Caco-2 (cell line): ENCODE measurements at regions not wholly inside any gene's neighbourhood (a gene's known extent, or its start where the extent isn't known, plus 50 kb on each side); places are given as distances from the start of the nearest gene placed in this dataset.

Experiments used
- BruUV-seq: library from RNA; stranded (reverse); fragments of 400-500 nt; replicated peaks from 2 replicates; lab custom pipeline; 2021; lab: Mats Ljungman, UMichigan
- CTCF ChIA-PET: fragments of 300-600 bp; sonication (Branson Sonifier 250); formaldehyde crosslinking; loops from one replicate; lab custom pipeline; 2022; ENCODE audit warnings: antibody characterized with exemption; lab: Charles Lee
- POLR2A ChIA-PET: fragments of 300-600 bp; sonication (Branson Sonifier 250); formaldehyde crosslinking; loops from one replicate; lab custom pipeline; 2022; ENCODE audit warnings: antibody characterized with exemption; lab: Charles Lee
- DNase-seq, 2 experiments: peaks; one replicate each; pipeline versions ENCODE4 v3.0.0 to v3.0.0-alpha.2; 2020 to 2022
- H3K27me3 ChIP-seq: replicated peaks from 2 replicates; pipeline ENCODE4 v1.6.0; 2011; ENCODE audit warnings: low read length; ENCODE audit not compliant: control insufficient read depth, insufficient read depth
- H3K36me3 ChIP-seq: 2 replicates; pipeline ENCODE4 v1.5.1; 2011; ENCODE audit warnings: low read length; ENCODE audit not compliant: control insufficient read depth, insufficient read depth
- H3K4me1 ChIP-seq: fragments of 250-450 bp; sonication (Bioruptor Pico); 2 replicates; pipeline ENCODE4 v1.5.1; 2020; ENCODE audit warnings: mild to moderate bottlenecking
- H3K4me3 ChIP-seq: 2 replicates; pipeline ENCODE4 v1.5.1; 2011; ENCODE audit warnings: low read depth, mild to moderate bottlenecking, control low read depth, low read length
- H3K9me3 ChIP-seq: fragments of 250-450 bp; sonication (Bioruptor Pico); 2 replicates; pipeline ENCODE4 v1.5.1; 2020; ENCODE audit warnings: mild to moderate bottlenecking, moderate library complexity
- H3K27ac Mint-ChIP-seq: one replicate; pipeline ENCODE4 v1.8.0; 2022; ENCODE audit warnings: mixed read lengths; ENCODE audit not compliant: unreplicated experiment
- H3K27me3 Mint-ChIP-seq: one replicate; pipeline ENCODE4 v1.8.0; 2022; ENCODE audit warnings: mixed read lengths; ENCODE audit not compliant: insufficient read depth, unreplicated experiment
- H3K36me3 Mint-ChIP-seq: one replicate; pipeline ENCODE4 v1.8.0; 2022; ENCODE audit warnings: mild to moderate bottlenecking, mixed read lengths; ENCODE audit not compliant: insufficient read depth, unreplicated experiment
- H3K4me1 Mint-ChIP-seq: one replicate; pipeline ENCODE4 v1.8.0; 2022; ENCODE audit warnings: low read depth, mixed read lengths; ENCODE audit not compliant: unreplicated experiment
- H3K4me3 Mint-ChIP-seq: one replicate; pipeline ENCODE4 v1.8.0; 2022; ENCODE audit warnings: mild to moderate bottlenecking, moderate library complexity, mixed read lengths; ENCODE audit not compliant: unreplicated experiment
- H3K9me3 Mint-ChIP-seq: one replicate; pipeline ENCODE4 v1.8.0; 2022; ENCODE audit warnings: mixed read lengths; ENCODE audit not compliant: unreplicated experiment
- intact Hi-C: fragments of 100-400 bp; cut with micrococcal nuclease; formaldehyde crosslinking; loops from one replicate; pipeline ENCODE4 v1.10.0; 2022; ENCODE audit not compliant: unreplicated experiment
- TF ChIP-seq, protein P1 (sequence below), 2 experiments: fragments of 200-600 bp in 1 of 2; IDR thresholded peaks; 1 replicate in 1 of 2; 2 replicates in 1 of 2; pipeline versions ENCODE4 v1.5.1 to v1.8.0; 2011 to 2022; ENCODE audit warnings: antibody characterized with exemption in 1 of 2, control low read depth in 1 of 2, inconsistent platforms in 1 of 2, low read depth in 1 of 2, low read length in 1 of 2, mild to moderate bottlenecking in 1 of 2, moderate library complexity in 1 of 2; ENCODE audit not compliant: insufficient read depth in 1 of 2, severe bottlenecking in 1 of 2, unreplicated experiment in 1 of 2

DNA sequence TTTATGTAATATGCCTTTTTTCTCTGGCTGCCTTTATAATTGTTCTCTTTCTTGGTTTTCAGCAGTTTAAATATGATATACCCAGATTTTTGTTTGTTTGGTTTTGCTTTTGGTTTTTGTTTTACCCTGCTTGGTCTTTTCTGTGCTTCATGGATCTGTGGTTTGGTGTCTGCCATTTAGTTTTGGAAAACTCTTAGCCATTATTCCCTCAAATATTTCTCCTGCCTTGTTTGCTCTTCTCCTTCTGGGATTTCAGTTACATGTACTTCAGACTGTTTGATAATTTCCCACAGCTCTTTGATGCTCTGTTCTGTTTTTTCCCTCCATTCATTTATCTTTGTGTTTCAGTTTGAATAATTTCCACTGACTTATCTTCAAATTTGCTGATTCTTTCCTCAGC is 223.1 kb upstream of the BCOR start:
- no peak overlapping the region for H3K27ac Mint-ChIP-seq
- no peaks in the 10 kb centered on the region for H3K27me3 Mint-ChIP-seq
- no peak overlapping the region for H3K4me3 Mint-ChIP-seq
- H3K4me1 Mint-ChIP-seq: no peaks in the 10 kb centered on the region
- no peaks in the 10 kb centered on the region for H3K36me3 Mint-ChIP-seq
- DNase-seq: no peak
- H3K9me3 Mint-ChIP-seq: peaks cover 10% of the 10 kb centered on the region
- CTCF ChIA-PET: no interaction called here
- no peaks in the 10 kb centered on the region for H3K9me3 ChIP-seq
- intact Hi-C loops: no loop called here
- TF ChIP-seq, protein P1, sequence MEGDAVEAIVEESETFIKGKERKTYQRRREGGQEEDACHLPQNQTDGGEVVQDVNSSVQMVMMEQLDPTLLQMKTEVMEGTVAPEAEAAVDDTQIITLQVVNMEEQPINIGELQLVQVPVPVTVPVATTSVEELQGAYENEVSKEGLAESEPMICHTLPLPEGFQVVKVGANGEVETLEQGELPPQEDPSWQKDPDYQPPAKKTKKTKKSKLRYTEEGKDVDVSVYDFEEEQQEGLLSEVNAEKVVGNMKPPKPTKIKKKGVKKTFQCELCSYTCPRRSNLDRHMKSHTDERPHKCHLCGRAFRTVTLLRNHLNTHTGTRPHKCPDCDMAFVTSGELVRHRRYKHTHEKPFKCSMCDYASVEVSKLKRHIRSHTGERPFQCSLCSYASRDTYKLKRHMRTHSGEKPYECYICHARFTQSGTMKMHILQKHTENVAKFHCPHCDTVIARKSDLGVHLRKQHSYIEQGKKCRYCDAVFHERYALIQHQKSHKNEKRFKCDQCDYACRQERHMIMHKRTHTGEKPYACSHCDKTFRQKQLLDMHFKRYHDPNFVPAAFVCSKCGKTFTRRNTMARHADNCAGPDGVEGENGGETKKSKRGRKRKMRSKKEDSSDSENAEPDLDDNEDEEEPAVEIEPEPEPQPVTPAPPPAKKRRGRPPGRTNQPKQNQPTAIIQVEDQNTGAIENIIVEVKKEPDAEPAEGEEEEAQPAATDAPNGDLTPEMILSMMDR (IDR thresholded peaks at IDR 0.05; ENCODE audit: insufficient read depth in 1 of 2, low read depth in 1 of 2, low read length in 1 of 2, severe bottlenecking in 1 of 2, unreplicated experiment in 1 of 2): no peak
- POLR2A ChIA-PET: no interaction called here
- H3K27me3 ChIP-seq: no peaks in the 10 kb centered on the region
- H3K4me1 ChIP-seq: no peaks in the 10 kb centered on the region
- no TSS peak for BruUV-seq
- no peaks in the 10 kb centered on the region for H3K36me3 ChIP-seq
- no peak overlapping the region for H3K4me3 ChIP-seq

DNA sequence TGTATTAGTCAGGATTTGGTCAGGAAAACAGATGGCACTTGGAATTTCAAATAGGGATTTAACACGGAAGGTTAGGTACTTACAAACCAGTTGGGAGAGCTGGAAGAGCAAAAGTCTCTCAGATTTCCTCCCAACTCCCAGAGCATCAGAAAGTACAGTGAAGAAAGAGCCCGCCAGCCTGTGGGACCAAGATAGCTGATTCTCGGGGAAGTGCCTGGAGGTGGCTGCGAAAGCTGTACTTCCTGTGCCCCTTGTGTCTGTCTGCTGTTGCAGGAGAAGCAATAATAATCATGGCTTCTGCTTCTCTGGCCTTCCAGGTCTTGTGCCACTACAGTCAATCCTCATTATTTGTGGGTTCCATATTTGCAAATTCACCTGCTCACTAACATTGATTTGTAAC is 221.0 kb upstream of the BCOR start:
- DNase-seq: no peak
- Histone ChIP-seq H3K4me1 (no peaks in the 10 kb centered on the region), H3K4me3 (no peak overlapping the region), H3K27me3 (no peaks in the 10 kb centered on the region), H3K36me3 (no peaks in the 10 kb centered on the region), H3K9me3 (no peaks in the 10 kb centered on the region)
- Mint-ChIP-seq H3K27me3 (no peaks in the 10 kb centered on the region), H3K9me3 (peaks cover 10% of the 10 kb centered on the region), H3K36me3 (no peaks in the 10 kb centered on the region), H3K4me1 (no peaks in the 10 kb centered on the region), H3K4me3 (no peak overlapping the region), H3K27ac (no peak overlapping the region)
- TF ChIP-seq, protein P1 (IDR thresholded peaks at IDR 0.05; ENCODE audit: insufficient read depth in 1 of 2, low read depth in 1 of 2, low read length in 1 of 2, severe bottlenecking in 1 of 2, unreplicated experiment in 1 of 2): no peak
- CTCF ChIA-PET: no interaction called here
- intact Hi-C loops: no loop called here
- BruUV-seq: no TSS peak
- POLR2A ChIA-PET: no interaction called here

DNA sequence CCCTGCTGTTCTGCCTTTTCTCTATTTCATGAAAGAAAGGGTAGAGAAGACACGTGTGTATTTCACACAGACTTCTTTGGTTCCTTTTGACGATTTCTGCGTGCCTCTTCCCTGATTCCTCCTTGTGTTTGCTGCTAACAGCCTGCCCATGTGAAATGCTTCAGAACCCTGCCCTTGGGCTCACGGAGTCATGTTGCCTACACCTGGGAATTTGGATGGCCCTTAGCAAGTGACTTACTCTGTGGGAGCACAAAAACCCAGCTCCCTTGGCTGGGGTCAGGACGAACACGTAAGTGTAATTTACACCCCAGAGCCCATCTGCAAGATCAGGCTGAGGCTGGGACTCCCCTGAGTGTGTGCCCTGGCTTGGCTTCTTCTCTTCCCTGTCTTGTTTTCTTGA is 220.3 kb upstream of the BCOR start:
- Mint-ChIP-seq H3K36me3 (no peaks in the 10 kb centered on the region), H3K9me3 (peaks cover 10% of the 10 kb centered on the region), H3K27ac (no peak overlapping the region), H3K27me3 (no peaks in the 10 kb centered on the region), H3K4me1 (no peaks in the 10 kb centered on the region), H3K4me3 (no peak overlapping the region)
- DNase-seq: no peak
- ChIA-PET POLR2A (no interaction called here), CTCF (no interaction called here)
- no peak overlapping the region for H3K4me3 ChIP-seq
- no peaks in the 10 kb centered on the region for H3K36me3 ChIP-seq
- BruUV-seq: no TSS peak
- TF ChIP-seq, protein P1 (IDR thresholded peaks at IDR 0.05; ENCODE audit: insufficient read depth in 1 of 2, low read depth in 1 of 2, low read length in 1 of 2, severe bottlenecking in 1 of 2, unreplicated experiment in 1 of 2): no peak
- no peaks in the 10 kb centered on the region for H3K4me1 ChIP-seq
- no peaks in the 10 kb centered on the region for H3K27me3 ChIP-seq
- intact Hi-C loops: no loop called here
- H3K9me3 ChIP-seq: no peaks in the 10 kb centered on the region
